ENCODE measurements at regions not wholly inside any gene's neighbourhood (a gene's known extent, or its start where the extent isn't known, plus 50 kb on each side); places are given as distances from the start of the nearest gene placed in this dataset.

DNA sequence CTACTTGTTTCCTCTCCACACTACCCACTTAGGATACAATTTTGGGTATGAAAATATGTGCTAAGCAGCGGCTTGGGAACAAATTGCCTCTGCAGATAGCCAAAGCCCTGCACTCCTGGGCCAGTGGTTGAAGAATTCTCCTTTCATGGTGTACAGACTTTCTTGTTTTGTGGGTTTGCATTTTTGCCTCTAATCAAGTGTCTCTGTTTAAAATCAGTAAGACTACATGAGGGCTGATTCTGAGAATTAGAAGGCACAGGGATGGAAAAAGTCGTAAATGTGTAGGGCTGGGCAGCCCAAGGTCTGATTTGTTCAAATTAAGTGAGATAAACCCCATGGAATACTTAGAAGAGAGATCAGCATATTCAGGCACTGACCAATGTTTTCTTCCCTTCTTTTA lies 103.7 kb upstream of the CD180 start:
- TF ChIP-seq, protein P1, sequence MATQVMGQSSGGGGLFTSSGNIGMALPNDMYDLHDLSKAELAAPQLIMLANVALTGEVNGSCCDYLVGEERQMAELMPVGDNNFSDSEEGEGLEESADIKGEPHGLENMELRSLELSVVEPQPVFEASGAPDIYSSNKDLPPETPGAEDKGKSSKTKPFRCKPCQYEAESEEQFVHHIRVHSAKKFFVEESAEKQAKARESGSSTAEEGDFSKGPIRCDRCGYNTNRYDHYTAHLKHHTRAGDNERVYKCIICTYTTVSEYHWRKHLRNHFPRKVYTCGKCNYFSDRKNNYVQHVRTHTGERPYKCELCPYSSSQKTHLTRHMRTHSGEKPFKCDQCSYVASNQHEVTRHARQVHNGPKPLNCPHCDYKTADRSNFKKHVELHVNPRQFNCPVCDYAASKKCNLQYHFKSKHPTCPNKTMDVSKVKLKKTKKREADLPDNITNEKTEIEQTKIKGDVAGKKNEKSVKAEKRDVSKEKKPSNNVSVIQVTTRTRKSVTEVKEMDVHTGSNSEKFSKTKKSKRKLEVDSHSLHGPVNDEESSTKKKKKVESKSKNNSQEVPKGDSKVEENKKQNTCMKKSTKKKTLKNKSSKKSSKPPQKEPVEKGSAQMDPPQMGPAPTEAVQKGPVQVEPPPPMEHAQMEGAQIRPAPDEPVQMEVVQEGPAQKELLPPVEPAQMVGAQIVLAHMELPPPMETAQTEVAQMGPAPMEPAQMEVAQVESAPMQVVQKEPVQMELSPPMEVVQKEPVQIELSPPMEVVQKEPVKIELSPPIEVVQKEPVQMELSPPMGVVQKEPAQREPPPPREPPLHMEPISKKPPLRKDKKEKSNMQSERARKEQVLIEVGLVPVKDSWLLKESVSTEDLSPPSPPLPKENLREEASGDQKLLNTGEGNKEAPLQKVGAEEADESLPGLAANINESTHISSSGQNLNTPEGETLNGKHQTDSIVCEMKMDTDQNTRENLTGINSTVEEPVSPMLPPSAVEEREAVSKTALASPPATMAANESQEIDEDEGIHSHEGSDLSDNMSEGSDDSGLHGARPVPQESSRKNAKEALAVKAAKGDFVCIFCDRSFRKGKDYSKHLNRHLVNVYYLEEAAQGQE (IDR thresholded peaks at IDR 0.05; ENCODE audit: low read depth, low read length): no peak
- TF ChIP-seq POLR2AphosphoS5 (IDR thresholded peaks at IDR 0.05; ENCODE audit: low read depth, low read length) (no peak), TAF1 (IDR thresholded peaks at IDR 0.05; ENCODE audit: borderline replicate concordance, low read depth, low read length) (no peak), GABPA (IDR thresholded peaks at IDR 0.05; ENCODE audit: low read depth) (no peak), FOXM1 (IDR thresholded peaks at IDR 0.05; ENCODE audit: low read depth) (no peak), RAD21 (IDR thresholded peaks at IDR 0.05; ENCODE audit: low read length) (no peak)
- TF ChIP-seq, protein P2, sequence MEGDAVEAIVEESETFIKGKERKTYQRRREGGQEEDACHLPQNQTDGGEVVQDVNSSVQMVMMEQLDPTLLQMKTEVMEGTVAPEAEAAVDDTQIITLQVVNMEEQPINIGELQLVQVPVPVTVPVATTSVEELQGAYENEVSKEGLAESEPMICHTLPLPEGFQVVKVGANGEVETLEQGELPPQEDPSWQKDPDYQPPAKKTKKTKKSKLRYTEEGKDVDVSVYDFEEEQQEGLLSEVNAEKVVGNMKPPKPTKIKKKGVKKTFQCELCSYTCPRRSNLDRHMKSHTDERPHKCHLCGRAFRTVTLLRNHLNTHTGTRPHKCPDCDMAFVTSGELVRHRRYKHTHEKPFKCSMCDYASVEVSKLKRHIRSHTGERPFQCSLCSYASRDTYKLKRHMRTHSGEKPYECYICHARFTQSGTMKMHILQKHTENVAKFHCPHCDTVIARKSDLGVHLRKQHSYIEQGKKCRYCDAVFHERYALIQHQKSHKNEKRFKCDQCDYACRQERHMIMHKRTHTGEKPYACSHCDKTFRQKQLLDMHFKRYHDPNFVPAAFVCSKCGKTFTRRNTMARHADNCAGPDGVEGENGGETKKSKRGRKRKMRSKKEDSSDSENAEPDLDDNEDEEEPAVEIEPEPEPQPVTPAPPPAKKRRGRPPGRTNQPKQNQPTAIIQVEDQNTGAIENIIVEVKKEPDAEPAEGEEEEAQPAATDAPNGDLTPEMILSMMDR (IDR thresholded peaks at IDR 0.05): no peak
